ENCODE measurements at regions not wholly inside any gene's neighbourhood (a gene's known extent, or its start where the extent isn't known, plus 50 kb on each side); places are given as distances from the start of the nearest gene placed in this dataset.

GRCh38 chr2:238657132-238658053 is 190.5 kb upstream of the TWIST2 start:
- no peak for DNase-seq (ENCODE audit: low read depth, low spot score)
- H3K4me3 ChIP-seq (ENCODE audit: low read depth in 2 of 2, low read length in 2 of 2) = no peak overlapping the region
- H3K4me1 ChIP-seq (ENCODE audit: control insufficient read depth, insufficient read depth, low read length) = no peaks in the 10 kb centered on the region
- no peaks in the 10 kb centered on the region for H3K36me3 ChIP-seq (ENCODE audit: control insufficient read depth, insufficient read depth, low read length)
- BruUV-seq (replicated peaks) = no TSS peak
- TF ChIP-seq SIN3A (IDR thresholded peaks at IDR 0.05; ENCODE audit: borderline replicate concordance, insufficient read depth, low read depth, low read length) = no peak
- TF ChIP-seq POLR2AphosphoS5 (IDR thresholded peaks at IDR 0.05; ENCODE audit: low read depth, low read length) = no peak
- TF ChIP-seq TCF7L2 (IDR thresholded peaks at IDR 0.05; ENCODE audit: low read depth, low read length) = no peak
- TF ChIP-seq REST (IDR thresholded peaks at IDR 0.05; ENCODE audit: insufficient read depth in 1 of 2, low read depth in 2 of 2, low read length in 1 of 2) = no peak
- no peak for TF ChIP-seq CTCF (IDR thresholded peaks at IDR 0.05)
- no peaks in the 10 kb centered on the region for H3K9me3 ChIP-seq (ENCODE audit: control insufficient read depth, insufficient read depth, low read depth, low read length)
- no peaks in the 10 kb centered on the region for H3K27me3 ChIP-seq (ENCODE audit: control insufficient read depth, insufficient read depth, low read length)
- ChIA-PET CTCF (interaction anchor here (0.6 kb wide), 1 partner anchor 15 kb away, joined by 12 read pairs; no protein-coding TSS in a partner anchor), POLR2A (no interaction called here)
- intact Hi-C loops (cut with micrococcal nuclease; ENCODE audit: unreplicated experiment) = no loop called here
- H3K27ac ChIP-seq (ENCODE audit: low read length) = no peak overlapping the region
- peak; percentile 30; the same call in 1 of the 2 replicates for ATAC-seq
- in situ Hi-C loops (cut with HindIII; ENCODE audit: low pct_unique_long_range_greater_than_20kb, low sequenced_read_pairs) = no loop called here

- no peaks in the 10 kb centered on the region for H3K9me3 ChIP-seq (ENCODE audit: control insufficient read depth, insufficient read depth, low read depth, low read length)
- DNase-seq (ENCODE audit: low read depth, low spot score) (no peak), ATAC-seq (0 out of 2 replicates have a peak, but pooled peaks have one; percentile 30)
- no peak for TF ChIP-seq TCF7L2 (IDR thresholded peaks at IDR 0.05; ENCODE audit: low read depth, low read length)
- TF ChIP-seq SIN3A (IDR thresholded peaks at IDR 0.05; ENCODE audit: borderline replicate concordance, insufficient read depth, low read depth, low read length) = no peak
- TF ChIP-seq CTCF (IDR thresholded peaks at IDR 0.05) = no peak
- TF ChIP-seq REST (IDR thresholded peaks at IDR 0.05; ENCODE audit: insufficient read depth in 1 of 2, low read depth in 2 of 2, low read length in 1 of 2) = no peak
- no peak for TF ChIP-seq POLR2AphosphoS5 (IDR thresholded peaks at IDR 0.05; ENCODE audit: low read depth, low read length)
- no peak overlapping the region for H3K27ac ChIP-seq (ENCODE audit: low read length)
- ChIA-PET CTCF (no interaction called here), POLR2A (no interaction called here)
- no peak overlapping the region for H3K4me3 ChIP-seq (ENCODE audit: low read depth in 2 of 2, low read length in 2 of 2)
- BruUV-seq (replicated peaks) = no TSS peak
- H3K4me1 ChIP-seq (ENCODE audit: control insufficient read depth, insufficient read depth, low read length) = no peaks in the 10 kb centered on the region
- in situ Hi-C loops (cut with HindIII; ENCODE audit: low pct_unique_long_range_greater_than_20kb, low sequenced_read_pairs) = no loop called here
- no peaks in the 10 kb centered on the region for H3K27me3 ChIP-seq (ENCODE audit: control insufficient read depth, insufficient read depth, low read length)
- H3K36me3 ChIP-seq (ENCODE audit: control insufficient read depth, insufficient read depth, low read length) = no peaks in the 10 kb centered on the region
- intact Hi-C loops (cut with micrococcal nuclease; ENCODE audit: unreplicated experiment) = no loop called here
Observed at GRCh38 chr2:238658054-238658407, 189.9 kb upstream of the TWIST2 start.
